ENCODE measurements at regions not wholly inside any gene's neighbourhood (a gene's known extent, or its start where the extent isn't known, plus 50 kb on each side); places are given as distances from the start of the nearest gene placed in this dataset.
"Not testable (repeated sequence)": the region's sequence is repeated elsewhere in the genome, so short reads cannot be mapped to it uniquely, and the experiment has no call there.

DNA sequence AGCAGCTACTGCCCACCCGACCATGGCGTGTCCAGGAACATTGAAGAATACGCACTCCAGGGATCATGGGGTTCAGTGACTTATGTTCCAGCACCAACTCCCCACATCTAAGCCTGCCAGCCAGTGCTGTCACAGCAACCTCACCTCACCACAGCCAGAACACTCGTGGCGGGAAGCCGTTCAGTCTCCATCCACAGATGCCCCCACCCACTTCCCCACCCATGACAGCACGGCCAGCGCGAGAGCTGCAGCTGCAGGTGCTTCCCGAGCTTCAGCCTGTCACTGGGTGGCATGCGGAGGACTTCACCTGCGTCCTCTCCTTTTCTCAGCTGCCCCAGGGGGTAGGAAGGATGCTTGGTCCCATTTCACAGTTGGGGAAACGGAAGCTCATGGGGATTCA lies 50.3 kb downstream of the RBFOX3 start:
- DNase-seq (ENCODE audit: low read depth, low spot score), result no peak

DNA sequence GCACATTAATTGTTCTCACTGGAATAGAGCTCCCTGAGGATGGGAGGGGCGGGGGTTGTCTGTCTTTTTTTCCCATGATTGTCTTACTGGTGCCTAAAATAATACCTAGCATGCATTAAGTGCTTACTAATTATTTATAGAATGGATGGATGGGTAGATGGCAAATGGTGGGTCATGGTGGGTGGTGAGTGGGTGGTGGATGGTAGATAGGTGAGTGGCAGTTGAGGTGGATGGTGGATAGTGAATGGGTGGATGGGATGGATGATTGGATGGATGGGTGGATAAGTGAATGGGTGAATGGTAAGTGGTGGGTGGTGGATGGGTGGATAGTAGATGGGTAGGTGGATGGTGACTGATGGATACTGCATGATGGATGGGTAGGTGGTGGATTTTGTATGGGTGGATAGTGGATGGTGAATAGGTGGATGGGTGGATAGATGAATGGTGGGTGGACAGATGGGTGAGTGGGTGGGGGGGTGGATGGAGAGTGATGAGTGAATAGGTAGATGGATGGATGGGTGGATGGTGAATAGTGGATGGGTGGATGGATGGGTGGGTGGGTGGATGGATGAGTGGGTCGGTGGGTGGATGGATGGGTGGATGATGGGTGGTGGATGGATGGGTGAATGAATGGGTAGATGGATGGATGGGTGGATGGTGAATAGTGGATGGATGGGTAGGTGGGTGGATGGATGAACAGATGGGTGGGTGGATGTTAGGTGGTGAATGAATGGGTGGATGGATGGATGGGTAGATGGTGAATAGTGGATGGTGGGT lies 51.6 kb downstream of the RBFOX3 start:
- no peak for DNase-seq (ENCODE audit: low read depth, low spot score)
- H3K4me3 ChIP-seq (ENCODE audit: low read length), result no peak overlapping the region

More for the DNA sequence above, 50.3 kb downstream of the RBFOX3 start:
- H3K4me3 ChIP-seq (ENCODE audit: low read length), result no peak overlapping the region

- DNase-seq (ENCODE audit: low read depth, low spot score), result no peak
- no peak overlapping the region for H3K4me3 ChIP-seq (ENCODE audit: low read length)
Measured at GRCh38 chr17:79558091-79558900, 52.6 kb downstream of the RBFOX3 start.

DNA sequence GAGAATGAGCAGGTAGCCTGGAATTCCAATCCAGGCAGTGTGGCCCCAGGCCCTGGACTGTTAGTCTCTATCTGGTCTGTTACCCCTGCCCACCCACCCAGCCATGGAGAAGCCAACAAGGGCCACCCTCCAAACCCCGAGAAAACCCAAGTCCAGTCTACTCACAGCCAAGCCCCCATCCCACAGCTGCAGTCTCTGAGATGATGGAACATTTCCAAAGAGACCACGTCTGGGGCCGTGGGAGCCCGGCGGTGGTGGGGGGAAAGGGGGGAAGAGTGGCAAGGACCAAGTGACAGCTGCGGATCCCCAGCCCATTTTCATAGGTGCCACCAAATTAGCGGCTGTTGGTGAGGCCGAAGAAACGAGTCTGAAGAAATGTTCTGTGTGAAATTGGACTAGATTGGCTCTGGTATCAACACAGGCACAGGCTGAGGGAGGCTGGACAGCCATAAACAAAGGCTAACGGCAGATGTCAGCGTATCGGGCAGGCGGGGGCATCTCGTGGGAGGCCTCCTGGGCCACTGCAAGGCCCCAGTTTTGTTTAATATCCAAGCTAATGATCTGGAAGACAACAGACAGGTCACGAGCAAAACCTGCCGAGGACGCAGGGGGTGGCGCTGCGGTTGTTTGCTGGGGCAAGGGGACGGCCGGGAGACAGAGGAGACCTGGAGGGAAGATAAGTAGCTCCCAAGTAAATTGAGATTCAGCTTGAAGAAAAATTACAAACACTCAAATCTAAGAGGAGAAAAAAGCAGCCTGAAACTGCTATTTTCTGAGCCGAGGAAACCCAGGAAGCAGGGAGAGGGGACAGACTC lies 53.4 kb downstream of the RBFOX3 start:
- no peak for DNase-seq (ENCODE audit: low read depth, low spot score)
- no peak overlapping the region for H3K4me3 ChIP-seq (ENCODE audit: low read length)

DNA sequence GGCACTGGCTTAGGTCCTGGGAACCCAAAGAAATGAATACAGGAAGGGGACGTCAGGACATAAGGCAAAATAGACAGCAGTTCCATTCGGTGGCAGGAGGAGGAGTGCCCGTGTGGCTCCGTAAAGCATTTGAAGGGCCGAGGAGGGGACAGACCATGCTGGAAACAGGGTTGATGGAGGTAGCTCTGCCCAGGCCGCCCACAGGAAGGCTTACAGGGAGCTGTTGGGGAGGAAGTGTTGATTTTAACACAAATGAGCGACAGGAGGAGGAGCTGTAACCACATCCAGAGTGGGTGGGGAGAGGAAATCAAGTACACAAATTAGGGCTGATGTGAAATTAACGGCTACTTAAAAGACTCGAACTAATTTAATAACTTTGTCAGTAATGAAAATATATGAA lies 54.6 kb downstream of the RBFOX3 start:
- peak; percentile 24 for DNase-seq (ENCODE audit: low read depth, low spot score)
- no peak overlapping the region for H3K4me3 ChIP-seq (ENCODE audit: low read length)

DNA sequence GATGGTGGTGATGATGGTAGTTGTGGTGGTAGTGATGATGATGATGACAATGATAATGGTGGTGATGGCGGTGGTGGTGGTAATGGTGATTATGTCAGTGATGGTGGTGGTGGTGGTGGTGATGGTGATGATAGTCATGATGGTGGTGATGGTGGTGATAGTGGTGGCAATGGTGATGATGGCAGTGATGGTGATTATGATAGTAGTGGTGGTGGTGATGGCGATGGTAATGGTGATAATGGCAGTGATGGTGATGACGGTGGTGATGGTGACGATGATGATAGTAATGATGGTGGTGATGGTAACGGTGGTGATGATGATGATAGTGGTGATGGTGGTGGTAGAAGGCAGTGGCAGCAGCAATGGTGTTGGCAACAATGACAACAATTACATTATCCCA lies 55.3 kb downstream of the RBFOX3 start:
- H3K4me3 ChIP-seq (ENCODE audit: low read length), result no peak overlapping the region
- DNase-seq (ENCODE audit: low read depth, low spot score), result no peak

DNA sequence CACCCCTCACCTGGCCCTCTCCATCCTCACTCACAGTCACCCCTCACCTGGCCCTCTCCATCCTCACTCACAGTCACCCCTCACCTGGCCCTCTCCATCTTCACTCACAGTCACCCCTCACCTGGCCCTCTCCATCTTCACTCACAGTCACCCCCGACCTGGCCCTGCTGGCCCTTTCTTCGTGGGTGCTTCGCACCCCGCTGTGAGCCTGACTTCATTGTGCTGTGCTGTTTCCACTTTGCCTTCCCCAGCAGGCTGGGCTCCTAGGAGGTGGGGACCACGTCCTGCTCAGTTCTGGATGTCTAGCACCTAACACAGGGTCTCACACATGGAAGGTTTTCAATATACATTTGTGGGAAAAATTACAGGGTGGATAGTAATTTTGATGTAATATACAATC lies 56.5 kb downstream of the RBFOX3 start:
- not testable (repeated sequence) for H3K4me3 ChIP-seq (ENCODE audit: low read length); DNase-seq (ENCODE audit: low read depth, low spot score)

- DNase-seq (ENCODE audit: low read depth, low spot score), result no peak
- H3K4me3 ChIP-seq (ENCODE audit: low read length), result no peak overlapping the region
Measured at GRCh38 chr17:79552824-79553223, 58.0 kb downstream of the RBFOX3 start.

- H3K4me3 ChIP-seq (ENCODE audit: low read length), result no peak overlapping the region
Measured at GRCh38 chr17:79552405-79552804, 58.4 kb downstream of the RBFOX3 start.

GRCh38 chr17:79549141-79549915 lies 61.5 kb downstream of the RBFOX3 start:
- no peak overlapping the region for H3K4me3 ChIP-seq (ENCODE audit: low read length)
- no peak for DNase-seq (ENCODE audit: low read depth, low spot score)

More at GRCh38 chr17:79552405-79552804, 58.4 kb downstream of the RBFOX3 start:
- no peak for DNase-seq (ENCODE audit: low read depth, low spot score)

- no peak for DNase-seq (ENCODE audit: low read depth, low spot score)
Measured at GRCh38 chr17:79548116-79548515, 62.7 kb downstream of the RBFOX3 start.

GRCh38 chr17:79547586-79547985 lies 63.3 kb downstream of the RBFOX3 start:
- H3K4me3 ChIP-seq (ENCODE audit: low read length), result no peak overlapping the region
- DNase-seq (ENCODE audit: low read depth, low spot score), result no peak

More at GRCh38 chr17:79548116-79548515, 62.7 kb downstream of the RBFOX3 start:
- H3K4me3 ChIP-seq (ENCODE audit: low read length), result no peak overlapping the region

- DNase-seq (ENCODE audit: low read depth, low spot score); H3K4me3 ChIP-seq (ENCODE audit: low read length): not testable (repeated sequence)
Measured at GRCh38 chr17:79547171-79547570, 63.7 kb downstream of the RBFOX3 start.

GRCh38 chr17:79546386-79546785 lies 64.5 kb downstream of the RBFOX3 start:
- H3K4me3 ChIP-seq (ENCODE audit: low read length), result no peak overlapping the region
- no peak for DNase-seq (ENCODE audit: low read depth, low spot score)

DNA sequence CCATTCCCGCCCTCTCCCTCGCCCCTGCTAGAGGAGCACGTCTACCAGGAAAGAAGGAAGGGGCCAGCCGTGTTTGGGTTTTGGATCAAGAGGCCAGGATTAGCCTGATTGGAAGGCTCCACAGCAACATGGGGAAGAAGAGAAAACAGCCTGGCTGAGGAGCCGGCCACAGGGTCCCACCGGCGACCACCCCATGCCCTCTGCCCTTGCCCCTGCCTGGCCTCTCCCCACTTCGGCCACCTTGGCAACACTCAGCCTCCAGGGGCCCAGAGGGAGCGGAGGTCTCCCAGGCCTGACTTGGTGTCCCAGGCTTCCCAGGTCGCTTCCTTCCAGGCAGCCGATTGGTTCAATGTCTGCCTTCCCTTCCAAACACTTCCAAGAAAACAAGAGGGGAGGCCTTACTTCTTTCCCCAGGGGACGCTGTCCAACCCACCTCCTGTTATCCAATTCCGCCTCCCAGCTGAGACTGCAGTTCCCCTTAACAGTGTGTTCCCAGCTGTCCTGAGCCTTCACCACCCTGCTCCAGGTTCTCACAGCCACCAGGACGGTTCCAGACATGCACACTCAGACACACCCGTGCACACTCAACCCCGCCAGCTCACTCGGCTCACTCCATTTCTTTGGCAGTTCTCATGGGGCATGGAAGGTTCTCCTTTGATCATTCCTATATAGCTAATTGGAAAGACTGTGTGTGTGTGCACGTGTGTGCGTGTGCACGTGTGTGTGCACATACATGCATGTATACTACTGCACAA lies 65.4 kb downstream of the RBFOX3 start:
- no peak overlapping the region for H3K4me3 ChIP-seq (ENCODE audit: low read length)
- DNase-seq (ENCODE audit: low read depth, low spot score), result no peak

DNA sequence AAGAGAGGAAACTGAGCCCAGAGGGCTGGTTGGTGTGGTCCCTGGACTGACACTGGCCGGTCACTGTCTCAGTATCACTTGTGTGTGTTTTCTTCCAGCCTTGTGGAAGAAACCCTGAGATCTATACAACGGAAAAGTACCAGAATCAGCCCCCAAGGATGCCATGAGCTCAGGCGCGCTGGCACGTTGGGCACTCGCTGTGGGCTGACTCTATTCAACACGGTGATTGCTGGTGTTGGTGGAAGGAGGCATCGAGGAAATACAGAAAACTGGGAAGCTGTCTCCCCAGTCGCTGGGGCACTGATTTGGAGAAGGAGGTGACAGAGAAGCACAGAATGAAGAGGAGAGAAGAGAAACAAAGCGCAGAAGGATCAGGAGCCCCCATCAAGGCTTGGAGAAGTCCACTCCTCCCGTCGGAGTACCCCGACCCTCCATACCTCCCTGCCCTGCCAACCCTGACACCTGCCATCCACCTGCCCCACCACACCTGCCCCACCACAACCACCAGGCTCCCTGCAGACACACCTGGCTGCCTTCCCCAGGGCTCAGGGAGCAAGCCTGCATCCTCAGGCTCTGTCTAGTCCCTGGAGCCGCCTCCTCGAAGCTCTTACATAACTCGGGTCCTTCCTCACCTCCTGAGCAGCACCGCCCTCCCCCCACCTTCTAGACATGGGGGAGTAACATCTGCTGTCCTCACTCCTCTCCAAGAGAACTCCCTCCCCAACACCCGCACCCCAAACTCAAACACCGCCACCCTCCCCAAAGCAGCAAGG lies 66.5 kb downstream of the RBFOX3 start:
- DNase-seq (ENCODE audit: low read depth, low spot score), result no peak
- no peak overlapping the region for H3K4me3 ChIP-seq (ENCODE audit: low read length)

GRCh38 chr17:79543531-79543930 lies 67.3 kb downstream of the RBFOX3 start:
- no peak overlapping the region for H3K4me3 ChIP-seq (ENCODE audit: low read length)
- DNase-seq (ENCODE audit: low read depth, low spot score), result no peak

Data from Jurkat, Clone E6-1 (cell line).